ENCODE measurements at regions not wholly inside any gene's neighbourhood (a gene's known extent, or its start where the extent isn't known, plus 50 kb on each side); places are given as distances from the start of the nearest gene placed in this dataset.

DNA sequence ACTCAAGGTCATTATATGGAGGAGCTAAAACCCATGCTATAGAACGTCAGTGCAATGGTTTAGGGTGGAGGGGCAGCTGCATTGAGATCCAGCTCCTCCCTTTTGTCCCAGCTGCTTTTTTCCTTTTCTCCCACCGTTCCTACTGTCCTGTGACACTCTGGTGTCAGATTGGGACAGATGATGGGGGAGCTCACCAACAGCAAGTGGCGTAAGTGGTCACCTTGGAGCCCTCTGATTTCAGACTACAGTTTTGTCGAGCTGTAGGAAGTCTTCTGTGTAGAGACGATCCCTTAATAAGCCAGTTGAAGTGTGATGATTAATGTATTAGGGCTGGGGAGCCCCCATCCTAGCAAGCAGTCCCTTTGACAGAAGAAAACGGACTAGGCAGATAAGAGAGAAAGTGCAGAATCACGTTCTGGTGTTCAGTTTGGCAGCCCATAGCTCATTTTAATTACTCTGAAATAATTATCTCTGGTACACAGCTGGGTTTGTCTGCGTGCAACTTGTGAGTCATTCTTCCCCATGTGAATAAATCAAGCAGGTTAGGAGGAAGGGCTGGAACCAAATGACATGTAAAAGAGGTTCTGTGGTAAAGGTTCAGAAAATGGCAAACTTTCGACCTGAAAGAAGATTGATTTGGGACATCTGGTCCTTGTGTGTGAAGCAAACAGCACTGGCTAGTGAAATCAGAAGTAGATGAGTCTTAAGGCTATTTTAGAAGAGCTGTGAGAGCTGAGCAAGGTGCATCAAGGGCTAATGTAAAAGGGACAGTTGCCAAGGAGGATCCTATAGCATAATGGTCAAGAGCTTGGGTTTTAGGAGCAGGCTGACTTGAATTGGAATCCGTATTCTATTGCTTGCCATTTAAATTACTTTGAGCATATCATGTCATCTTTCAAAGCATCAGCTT is 241.4 kb downstream of the EDEM1 start (continued):
- TF ChIP-seq ARHGAP35 (IDR thresholded peaks at IDR 0.05; ENCODE audit: partially characterized antibody) (no peak), PTTG1 (tag; IDR thresholded peaks at IDR 0.05; ENCODE audit: low read depth) (peak; percentile 81), MAFF (IDR thresholded peaks at IDR 0.05; ENCODE audit: low read length) (peak; percentile 97), ZNF263 (CRISPR knock-in tag; IDR thresholded peaks at IDR 0.05; ENCODE audit: borderline replicate concordance) (peak; percentile 58; the same call in 1 of the 2 replicates), RBM39 (optimal IDR thresholded peaks at IDR 0.05; ENCODE audit: low read depth, low read length) (no peak), ZNF354B (CRISPR knock-in tag; IDR thresholded peaks at IDR 0.05) (peak; percentile 64), ELF4 (CRISPR knock-in tag; IDR thresholded peaks at IDR 0.05) (peak; percentile 90; the same call in 1 of the 2 replicates), ATF1 (CRISPR knock-in tag; IDR thresholded peaks at IDR 0.05) (no peak), ATF1 (tag; IDR thresholded peaks at IDR 0.05) (peak; percentile 95), ZNF830 (CRISPR knock-in tag; IDR thresholded peaks at IDR 0.05) (no peak), SLC30A9 (CRISPR knock-in tag; IDR thresholded peaks at IDR 0.05) (no peak), E2F3 (CRISPR knock-in tag; IDR thresholded peaks at IDR 0.05) (no peak), TAF7 (tag; IDR thresholded peaks at IDR 0.05) (peak; percentile 50; the same call in 1 of the 2 replicates), FOXA3 (CRISPR knock-in tag; conservative IDR thresholded peaks at IDR 0.05 in 1 of 2, IDR thresholded peaks at IDR 0.05 in 1 of 2) (peak; percentile 75 to 84; a peak in 3 of 4 replicates), EHMT2 (IDR thresholded peaks at IDR 0.05) (peak; percentile 71), EGR1 (conservative IDR thresholded peaks at IDR 0.05) (peak; percentile 67), FIP1L1 (IDR thresholded peaks at IDR 0.05; ENCODE audit: low read depth, low read length, poor library complexity, severe bottlenecking) (no peak), SAP30 (IDR thresholded peaks at IDR 0.05; ENCODE audit: borderline replicate concordance, insufficient read depth, low read depth, low read length, poor library complexity, severe bottlenecking) (no peak)
- TF ChIP-seq, protein P1, sequence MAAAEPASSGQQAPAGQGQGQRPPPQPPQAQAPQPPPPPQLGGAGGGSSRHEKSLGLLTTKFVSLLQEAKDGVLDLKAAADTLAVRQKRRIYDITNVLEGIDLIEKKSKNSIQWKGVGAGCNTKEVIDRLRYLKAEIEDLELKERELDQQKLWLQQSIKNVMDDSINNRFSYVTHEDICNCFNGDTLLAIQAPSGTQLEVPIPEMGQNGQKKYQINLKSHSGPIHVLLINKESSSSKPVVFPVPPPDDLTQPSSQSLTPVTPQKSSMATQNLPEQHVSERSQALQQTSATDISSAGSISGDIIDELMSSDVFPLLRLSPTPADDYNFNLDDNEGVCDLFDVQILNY (CRISPR knock-in tag; IDR thresholded peaks at IDR 0.05), result peak; percentile 64; the same call in 1 of the 2 replicates
